GM06990 (cell line): ENCODE measurements at regions not wholly inside any gene's neighbourhood (a gene's known extent, or its start where the extent isn't known, plus 50 kb on each side); places are given as distances from the start of the nearest gene placed in this dataset.
"Not testable (repeated sequence)": the region's sequence is repeated elsewhere in the genome, so short reads cannot be mapped to it uniquely, and the experiment has no call there.

Experiments
- DNase-seq: peaks from one replicate; pipeline ENCODE4 v3.0.0-alpha.2; 2011; ENCODE audit not compliant: insufficient read length; ENCODE audit errors: extremely low read depth
- H3K27me3 ChIP-seq: replicated peaks from 2 replicates; pipeline ENCODE4 v1.6.0; 2011; ENCODE audit warnings: low read length; ENCODE audit not compliant: control insufficient read depth, insufficient read depth
- H3K36me3 ChIP-seq: 2 replicates; pipeline ENCODE4 v1.5.1; 2011; ENCODE audit warnings: low read length; ENCODE audit not compliant: control insufficient read depth, insufficient read depth
- H3K4me3 ChIP-seq: replicated peaks from 2 replicates; pipeline ENCODE4 v1.5.1; 2011; ENCODE audit warnings: low read depth, mild to moderate bottlenecking, control low read depth, low read length
- CTCF ChIP-seq: IDR thresholded peaks from 2 replicates; pipeline ENCODE4 v1.5.1; 2011; ENCODE audit warnings: low read length, control low read depth, mild to moderate bottlenecking, inconsistent platforms; ENCODE audit not compliant: insufficient read depth, poor library complexity, severe bottlenecking

GRCh38 chr6:28615616-28615954 is 89.9 kb downstream of the GPX5 start:
- H3K27me3 ChIP-seq = no peaks in the 10 kb centered on the region
- no peaks in the 10 kb centered on the region for H3K36me3 ChIP-seq
- no peak for TF ChIP-seq CTCF
- no peak for DNase-seq
- no peak overlapping the region for H3K4me3 ChIP-seq

DNA sequence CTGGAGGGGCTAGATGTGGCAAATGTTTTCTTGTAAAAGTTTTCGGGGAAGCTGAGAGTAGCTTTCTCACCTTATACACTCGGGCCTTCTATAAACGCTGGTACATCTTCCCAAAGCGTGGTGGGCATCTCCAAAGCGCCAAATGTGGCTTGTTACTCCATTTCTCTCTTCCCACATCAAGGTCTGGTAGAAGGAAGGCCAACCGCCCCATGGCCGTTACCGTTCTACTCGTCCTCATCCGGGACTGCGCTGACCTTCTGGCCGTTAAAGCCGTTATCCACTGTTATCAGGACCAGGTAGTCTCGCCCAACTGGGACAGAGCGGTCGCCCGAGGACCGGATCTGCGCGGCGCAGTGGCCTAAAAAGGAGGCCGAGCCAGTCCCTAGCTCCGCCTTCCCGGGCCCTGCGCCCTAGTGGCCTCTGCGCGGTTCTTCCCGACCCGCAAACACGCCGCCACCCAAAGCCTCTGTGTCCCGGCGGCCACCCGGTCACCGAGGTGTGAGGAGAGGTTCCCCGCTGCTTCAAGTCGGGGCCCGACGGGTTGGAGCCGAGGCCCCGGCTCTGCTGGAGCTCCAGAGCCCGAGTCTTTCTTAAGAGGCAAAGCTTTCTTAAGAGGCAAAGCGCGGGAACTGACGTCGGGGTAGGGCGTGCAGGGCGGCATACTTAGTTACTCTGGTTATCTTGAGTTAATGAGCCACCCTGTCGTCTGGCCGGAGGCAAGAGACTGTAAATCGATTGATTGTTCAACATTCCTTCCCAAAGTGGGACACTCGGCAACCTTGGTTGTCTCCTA is 90.5 kb downstream of the GPX5 start:
- Histone ChIP-seq H3K4me3 (no peak overlapping the region), H3K27me3 (no peaks in the 10 kb centered on the region), H3K36me3 (no peaks in the 10 kb centered on the region)
- TF ChIP-seq CTCF = no peak
- DNase-seq = no peak

GRCh38 chr6:28618898-28619555 is 93.3 kb downstream of the GPX5 start:
- no peaks in the 10 kb centered on the region for H3K27me3 ChIP-seq
- TF ChIP-seq CTCF = no peak
- no peak overlapping the region for H3K4me3 ChIP-seq
- DNase-seq = no peak
- H3K36me3 ChIP-seq = no peaks in the 10 kb centered on the region

- H3K4me3 ChIP-seq, H3K36me3 ChIP-seq, H3K27me3 ChIP-seq, DNase-seq: not testable (repeated sequence)
These were observed 95.6 kb downstream of the GPX5 start for GRCh38 chr6:28621268-28621667.

DNA sequence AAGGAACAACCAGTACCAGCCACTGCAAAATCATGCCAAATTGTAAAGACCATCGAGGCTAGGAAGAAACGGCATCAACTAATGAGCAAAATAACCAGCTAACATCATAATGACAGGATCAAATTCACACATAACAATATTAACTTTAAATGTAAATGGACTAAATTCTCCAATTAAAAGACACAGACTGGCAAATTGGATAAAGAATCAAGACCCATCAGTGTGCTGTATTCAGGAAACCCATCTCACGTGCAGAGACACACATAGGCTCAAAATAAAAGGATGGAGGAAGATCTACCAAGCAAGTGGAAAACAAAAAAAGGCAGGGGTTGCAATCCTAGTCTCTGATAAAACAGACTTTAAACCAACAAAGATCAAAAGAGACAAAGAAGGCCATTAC is 97.6 kb downstream of the GPX5 start:
- H3K36me3 ChIP-seq, H3K4me3 ChIP-seq, DNase-seq, H3K27me3 ChIP-seq: not testable (repeated sequence)

DNA sequence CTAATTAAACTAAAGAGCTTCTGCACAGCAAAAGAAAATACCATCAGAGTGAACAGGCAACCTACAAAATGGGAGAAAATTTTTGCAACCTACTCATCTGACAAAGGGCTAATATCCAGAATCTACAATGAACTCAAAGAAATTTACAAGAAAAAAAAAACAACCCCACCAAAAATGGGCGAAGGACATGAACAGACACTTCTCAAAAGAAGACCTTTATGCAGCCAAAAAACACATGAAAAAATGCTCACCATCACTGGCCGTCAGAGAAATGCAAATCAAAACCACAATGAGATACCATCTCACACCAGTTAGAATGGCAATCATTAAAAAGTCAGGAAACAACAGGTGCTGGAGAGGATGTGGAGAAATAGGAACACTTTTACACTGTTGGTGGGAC is 100.7 kb downstream of the GPX5 start:
- H3K27me3 ChIP-seq, H3K4me3 ChIP-seq, H3K36me3 ChIP-seq, DNase-seq: not testable (repeated sequence)

DNA sequence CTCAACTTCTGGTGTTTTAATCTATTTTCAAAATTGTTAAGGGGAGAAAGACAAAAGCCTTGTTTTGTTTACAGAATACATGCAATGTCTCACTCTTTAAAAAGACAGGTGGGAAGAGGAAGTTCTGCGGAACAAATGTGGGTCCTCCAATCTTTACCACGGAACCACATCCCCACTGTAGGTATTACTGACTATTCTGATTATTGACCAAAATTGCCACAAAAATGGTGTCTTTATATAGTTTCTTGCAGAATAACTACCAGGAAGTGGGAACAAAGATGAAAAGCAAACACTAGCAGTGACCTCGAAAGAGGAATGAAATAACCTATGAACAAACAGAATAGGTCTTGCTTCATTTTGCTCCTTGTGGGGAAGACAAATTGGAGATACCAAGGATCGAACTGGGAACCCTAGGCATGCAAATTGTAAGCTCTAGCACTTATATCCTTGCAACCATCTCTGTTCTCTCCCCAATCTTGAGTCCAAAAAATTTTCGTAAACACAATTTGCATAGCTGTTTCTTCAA is 106.7 kb downstream of the GPX5 start:
- H3K36me3 ChIP-seq = no peaks in the 10 kb centered on the region
- no peak overlapping the region for H3K4me3 ChIP-seq
- TF ChIP-seq CTCF = no peak
- H3K27me3 ChIP-seq = peaks cover 6% of the 10 kb centered on the region
- no peak for DNase-seq
